ENCODE measurements at regions not wholly inside any gene's neighbourhood (a gene's known extent, or its start where the extent isn't known, plus 50 kb on each side); places are given as distances from the start of the nearest gene placed in this dataset.

DNA sequence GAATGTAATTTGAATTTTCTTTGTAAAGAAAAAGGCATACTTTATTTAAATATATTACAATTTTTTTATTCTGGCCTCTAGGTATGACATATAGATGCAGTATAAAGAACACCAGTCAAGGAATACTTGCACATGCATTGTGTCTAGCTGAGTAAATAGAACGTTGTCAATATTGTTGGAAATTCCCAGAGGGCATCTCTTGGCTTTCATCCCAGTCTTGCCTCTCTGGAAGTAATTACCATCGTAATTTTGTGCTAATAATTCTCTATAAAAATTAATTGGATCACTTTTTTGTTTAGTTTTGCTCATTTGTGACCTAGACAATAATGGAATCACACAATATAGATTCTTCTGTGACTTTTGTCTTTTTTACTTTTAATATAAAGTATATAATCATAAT is 1052.3 kb upstream of the CELF2 start:
- Histone ChIP-seq H3K36me3 (ENCODE audit: control insufficient read depth in 2 of 2, extremely low read depth in 1 of 2, insufficient read depth in 2 of 2, low read length in 2 of 2) (no peaks in the 10 kb centered on the region), H3K9me1 (ENCODE audit: control insufficient read depth, extremely low read depth, insufficient read depth, low read length) (no peaks in the 10 kb centered on the region), H3K9ac (ENCODE audit: control insufficient read depth, extremely low read depth, insufficient read depth, low read length) (no peak overlapping the region), H3K79me2 (ENCODE audit: control insufficient read depth, insufficient read depth, low read length) (no peaks in the 10 kb centered on the region), H4K20me1 (ENCODE audit: control insufficient read depth, extremely low read depth, insufficient read depth, low read length) (no peaks in the 10 kb centered on the region), H3K9me3 (ENCODE audit: control insufficient read depth, low read depth, low read length) (no peaks in the 10 kb centered on the region), H2AFZ (ENCODE audit: control insufficient read depth, low read length) (no peak overlapping the region), H3K4me2 (ENCODE audit: control insufficient read depth, extremely low read depth, insufficient read depth, low read depth, low read length) (no peak overlapping the region), H3K4me1 (ENCODE audit: control insufficient read depth, extremely low read depth, insufficient read depth, low read length) (no peaks in the 10 kb centered on the region), H3K4me3 (ENCODE audit: control insufficient read depth in 2 of 3, extremely low read depth in 1 of 3, insufficient read depth in 2 of 3, low read depth in 1 of 3, low read length in 3 of 3) (no peak overlapping the region), H3K27me3 (ENCODE audit: control insufficient read depth, extremely low read depth, insufficient read depth, low read length) (no peaks in the 10 kb centered on the region), H3K27ac (ENCODE audit: control insufficient read depth, insufficient read depth, low read length) (no peak overlapping the region)
- FAIRE-seq (no peak), DNase-seq (ENCODE audit: low read depth, low spot score) (no peak)
- dilution Hi-C loops (cut with MboI; ENCODE audit: extremely low pct_ligation_motif_present, low sequenced_read_pairs), result no loop called here
- TF ChIP-seq CTCF (optimal IDR thresholded peaks at IDR 0.05 in 1 of 3, IDR thresholded peaks at IDR 0.05 in 1 of 3, conservative IDR thresholded peaks at IDR 0.05 in 1 of 3; ENCODE audit: extremely low read depth in 1 of 3, insufficient read depth in 2 of 3, low read length in 3 of 3) (no peak), EZH2 (IDR thresholded peaks at IDR 0.05; ENCODE audit: low read length) (no peak)

DNA sequence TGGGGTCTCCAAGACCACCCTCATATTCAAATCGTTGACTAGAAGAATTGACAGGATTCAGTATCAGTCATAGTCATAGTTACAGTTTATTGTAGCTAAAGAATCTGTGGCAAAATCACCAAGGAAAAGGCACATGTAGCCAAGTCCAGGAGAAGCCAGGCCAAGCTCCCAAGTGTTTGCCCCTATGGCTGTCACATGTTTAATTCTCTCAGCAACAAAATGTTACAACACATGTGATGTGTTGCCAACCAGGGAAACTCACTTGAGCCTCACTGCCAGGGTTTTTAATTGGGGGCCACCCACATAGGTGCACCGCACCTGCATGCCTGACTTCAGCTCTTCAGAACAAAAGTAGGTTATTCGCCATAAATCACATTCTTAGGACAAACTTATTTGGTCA is 1030.9 kb upstream of the CELF2 start:
- FAIRE-seq, result no peak

More for the DNA sequence above, 1030.9 kb upstream of the CELF2 start:
- TF ChIP-seq EZH2 (IDR thresholded peaks at IDR 0.05; ENCODE audit: low read length) (no peak), CTCF (optimal IDR thresholded peaks at IDR 0.05 in 1 of 3, IDR thresholded peaks at IDR 0.05 in 1 of 3, conservative IDR thresholded peaks at IDR 0.05 in 1 of 3; ENCODE audit: extremely low read depth in 1 of 3, insufficient read depth in 2 of 3, low read length in 3 of 3) (no peak)
- dilution Hi-C loops (cut with MboI; ENCODE audit: extremely low pct_ligation_motif_present, low sequenced_read_pairs), result no loop called here
- Histone ChIP-seq H3K9me1 (ENCODE audit: control insufficient read depth, extremely low read depth, insufficient read depth, low read length) (no peaks in the 10 kb centered on the region), H3K4me3 (ENCODE audit: control insufficient read depth in 2 of 3, extremely low read depth in 1 of 3, insufficient read depth in 2 of 3, low read depth in 1 of 3, low read length in 3 of 3) (no peak overlapping the region), H3K4me2 (ENCODE audit: control insufficient read depth, extremely low read depth, insufficient read depth, low read depth, low read length) (no peak overlapping the region), H3K79me2 (ENCODE audit: control insufficient read depth, insufficient read depth, low read length) (no peaks in the 10 kb centered on the region), H2AFZ (ENCODE audit: control insufficient read depth, low read length) (no peak overlapping the region), H3K9ac (ENCODE audit: control insufficient read depth, extremely low read depth, insufficient read depth, low read length) (no peak overlapping the region), H3K4me1 (ENCODE audit: control insufficient read depth, extremely low read depth, insufficient read depth, low read length) (no peaks in the 10 kb centered on the region), H3K36me3 (ENCODE audit: control insufficient read depth in 2 of 2, extremely low read depth in 1 of 2, insufficient read depth in 2 of 2, low read length in 2 of 2) (no peaks in the 10 kb centered on the region), H3K9me3 (ENCODE audit: control insufficient read depth, low read depth, low read length) (no peaks in the 10 kb centered on the region), H3K27ac (ENCODE audit: control insufficient read depth, insufficient read depth, low read length) (no peak overlapping the region), H4K20me1 (ENCODE audit: control insufficient read depth, extremely low read depth, insufficient read depth, low read length) (no peaks in the 10 kb centered on the region), H3K27me3 (ENCODE audit: control insufficient read depth, extremely low read depth, insufficient read depth, low read length) (no peaks in the 10 kb centered on the region)
- DNase-seq (ENCODE audit: low read depth, low spot score), result no peak
